ENCODE measurements at regions not wholly inside any gene's neighbourhood (a gene's known extent, or its start where the extent isn't known, plus 50 kb on each side); places are given as distances from the start of the nearest gene placed in this dataset.

DNA sequence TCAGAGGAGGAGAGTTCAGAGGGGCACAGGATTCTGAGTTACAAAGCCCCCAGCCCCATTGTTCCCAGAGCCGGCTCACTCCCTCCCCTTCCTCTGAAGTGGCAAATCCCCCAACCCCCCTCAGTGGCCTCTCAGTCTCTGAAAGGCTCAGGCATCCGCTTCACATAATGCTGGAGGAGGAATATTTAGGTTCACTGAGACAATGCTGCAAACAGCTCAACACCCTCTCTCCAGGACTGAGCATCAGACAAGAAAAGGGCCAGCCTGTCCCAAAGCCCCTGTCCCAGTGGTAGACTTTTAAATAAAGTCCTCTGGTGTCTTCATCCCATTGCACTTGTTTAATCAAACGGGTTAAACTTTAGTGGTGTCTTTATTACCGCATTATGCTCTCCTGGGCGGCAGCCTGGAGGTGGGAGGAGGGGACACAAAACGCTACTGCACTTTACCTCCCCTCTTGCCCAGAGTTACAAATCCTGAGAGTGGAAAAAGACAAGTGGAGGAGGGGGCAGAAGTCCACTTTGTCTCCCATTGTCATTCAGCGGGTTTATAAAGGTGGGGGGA is 257.9 kb downstream of the FGFR2 start (continued):
- TF ChIP-seq RELA (IDR thresholded peaks at IDR 0.05; ENCODE audit: borderline replicate concordance, partially characterized antibody), result no peak
- TF ChIP-seq CBFB (IDR thresholded peaks at IDR 0.05; ENCODE audit: low read depth), result no peak
- TF ChIP-seq SP1 (IDR thresholded peaks at IDR 0.05; ENCODE audit: low read depth, low read length), result no peak
- no peak for TF ChIP-seq JUND (IDR thresholded peaks at IDR 0.05; ENCODE audit: low read depth, low read length)
- TF ChIP-seq IKZF1 (conservative IDR thresholded peaks at IDR 0.05), result no peak
- no peak for TF ChIP-seq POLR2A (IDR thresholded peaks at IDR 0.05; ENCODE audit: low read depth, low read length)
- TF ChIP-seq, protein P1, sequence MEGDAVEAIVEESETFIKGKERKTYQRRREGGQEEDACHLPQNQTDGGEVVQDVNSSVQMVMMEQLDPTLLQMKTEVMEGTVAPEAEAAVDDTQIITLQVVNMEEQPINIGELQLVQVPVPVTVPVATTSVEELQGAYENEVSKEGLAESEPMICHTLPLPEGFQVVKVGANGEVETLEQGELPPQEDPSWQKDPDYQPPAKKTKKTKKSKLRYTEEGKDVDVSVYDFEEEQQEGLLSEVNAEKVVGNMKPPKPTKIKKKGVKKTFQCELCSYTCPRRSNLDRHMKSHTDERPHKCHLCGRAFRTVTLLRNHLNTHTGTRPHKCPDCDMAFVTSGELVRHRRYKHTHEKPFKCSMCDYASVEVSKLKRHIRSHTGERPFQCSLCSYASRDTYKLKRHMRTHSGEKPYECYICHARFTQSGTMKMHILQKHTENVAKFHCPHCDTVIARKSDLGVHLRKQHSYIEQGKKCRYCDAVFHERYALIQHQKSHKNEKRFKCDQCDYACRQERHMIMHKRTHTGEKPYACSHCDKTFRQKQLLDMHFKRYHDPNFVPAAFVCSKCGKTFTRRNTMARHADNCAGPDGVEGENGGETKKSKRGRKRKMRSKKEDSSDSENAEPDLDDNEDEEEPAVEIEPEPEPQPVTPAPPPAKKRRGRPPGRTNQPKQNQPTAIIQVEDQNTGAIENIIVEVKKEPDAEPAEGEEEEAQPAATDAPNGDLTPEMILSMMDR (IDR thresholded peaks at IDR 0.05 in 2 of 3, conservative IDR thresholded peaks at IDR 0.05 in 1 of 3; ENCODE audit: control insufficient read depth in 2 of 3, extremely low read depth in 1 of 3, insufficient read depth in 1 of 3, low read depth in 3 of 3, low read length in 3 of 3), result no peak
- no peak for TF ChIP-seq EP300 (IDR thresholded peaks at IDR 0.05; ENCODE audit: borderline replicate concordance in 1 of 2, control insufficient read depth in 1 of 2, low read depth in 2 of 2, low read length in 2 of 2)
- no peak for TF ChIP-seq KLF5 (IDR thresholded peaks at IDR 0.05; ENCODE audit: partially characterized antibody)

DNA sequence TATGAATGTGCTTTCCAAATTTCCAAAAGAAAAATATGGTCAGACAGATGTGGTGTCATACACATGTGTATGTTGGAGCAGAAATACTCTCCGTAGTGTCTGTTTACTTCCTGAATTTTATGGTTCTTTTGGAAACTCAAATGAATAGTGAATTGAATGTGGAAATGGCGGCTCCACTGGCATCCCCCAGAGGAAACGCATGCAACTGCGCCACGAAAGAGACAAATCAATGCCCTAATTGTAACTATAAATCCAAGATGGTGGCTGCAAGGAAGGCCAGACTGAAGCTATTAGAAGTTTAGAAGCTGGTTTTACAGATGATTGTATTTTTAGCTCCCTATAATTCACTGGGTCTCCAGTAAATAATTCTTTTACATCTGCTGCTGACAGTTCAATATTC is 246.7 kb downstream of the FGFR2 start:
- BruUV-seq (replicated peaks), result no TSS peak

More for the DNA sequence above, 246.7 kb downstream of the FGFR2 start:
- H3K9me3 ChIP-seq (replicated peaks; ENCODE audit: control insufficient read depth, insufficient read depth, low read length), result no peaks in the 10 kb centered on the region; the same call in 2 of the 3 replicates
- TF ChIP-seq SMC3 (IDR thresholded peaks at IDR 0.05; ENCODE audit: borderline replicate concordance, low read length), result no peak
- intact Hi-C loops (cut with micrococcal nuclease; ENCODE audit: unreplicated experiment), result no loop called here
- in situ Hi-C loops (cut with MboI), result no loop called here
- no peaks in the 10 kb centered on the region for H3K27me3 ChIP-seq (replicated peaks in 1 of 2; ENCODE audit: control insufficient read depth in 2 of 2, insufficient read depth in 2 of 2, low read length in 1 of 2)
- ChIA-PET SMC1A (ENCODE audit: uncharacterized antibody, unreplicated experiment) (no interaction called here), RAD21 (ENCODE audit: unreplicated experiment) (no interaction called here), CTCF (no interaction called here), POLR2A (no interaction called here)
- no peaks in the 10 kb centered on the region for H3K79me2 ChIP-seq (ENCODE audit: control insufficient read depth, insufficient read depth, low read length)
- no peak for ATAC-seq
- no peak overlapping the region for H3K9ac ChIP-seq (ENCODE audit: control insufficient read depth, insufficient read depth, low read length)
- H3K27ac ChIP-seq (ENCODE audit: control insufficient read depth, insufficient read depth), result no peak overlapping the region
- H3K4me3 ChIP-seq, result no peak overlapping the region
- 19% methylated on average over 5 of the region's 5 CpGs for WGBS (ENCODE audit: insufficient coverage, insufficient replicate concordance, low lambda C conversion rate, missing lambda C conversion rate)
- H4K20me1 ChIP-seq (ENCODE audit: control insufficient read depth, insufficient read depth), result no peaks in the 10 kb centered on the region
- no peak overlapping the region for H2AFZ ChIP-seq (ENCODE audit: control insufficient read depth, low read depth, low read length)
- H3K4me2 ChIP-seq (ENCODE audit: control insufficient read depth, insufficient read depth), result no peak overlapping the region
- no peak for DNase-seq (ENCODE audit: low read depth, low spot score)
- H3K36me3 ChIP-seq (ENCODE audit: control insufficient read depth in 2 of 2, insufficient read depth in 2 of 2, low read length in 1 of 2), result no peaks in the 10 kb centered on the region
- no peaks in the 10 kb centered on the region for H3K4me1 ChIP-seq (ENCODE audit: control insufficient read depth, insufficient read depth, low read length)
- no peak for FAIRE-seq

Data from GM12878 (cell line).